Tibial artery (tissue), 4 donors: ENCODE measurements at regions not wholly inside any gene's neighbourhood (a gene's known extent, or its start where the extent isn't known, plus 50 kb on each side); places are given as distances from the start of the nearest gene placed in this dataset.

ENCODE experiments used
- DNase-seq, 2 donors: peaks; one replicate each; pipeline ENCODE4 v3.0.0-alpha.2; 2019
- H3K27ac ChIP-seq, 2 donors: fragments of 200-600 bp; sonication (generic) in 1 of 2; 1 replicate in 1 of 2; 2 replicates in 1 of 2; pipeline ENCODE4 v1.5.1; 2018 to 2019; ENCODE audit warnings: mild to moderate bottlenecking in 1 of 2
- H3K27me3 ChIP-seq, 2 donors: fragments of 200-600 bp; sonication (generic) in 1 of 2; one replicate each; pipeline versions ENCODE4 v1.5.1 to v1.6.0; 2016 to 2019
- H3K36me3 ChIP-seq, 3 donors: fragments of 200-600 bp; sonication (generic) in 2 of 3; one replicate each; pipeline ENCODE4 v1.5.1; 2016 to 2019; ENCODE audit warnings: mild to moderate bottlenecking in 2 of 3
- H3K4me1 ChIP-seq, 4 donors: fragments of 200-600 bp; sonication (generic) in 2 of 4; 1 replicate in 3 of 4; 2 replicates in 1 of 4; pipeline ENCODE4 v1.5.1; 2016 to 2019
- H3K4me3 ChIP-seq, 2 donors: fragments of 200-600 bp; sonication (generic) in 1 of 2; 1 replicate in 1 of 2; 2 replicates in 1 of 2; pipeline ENCODE4 v1.5.1; 2018 to 2019; ENCODE audit warnings: mild to moderate bottlenecking in 2 of 2
- H3K9me3 ChIP-seq, 3 donors: fragments of 200-600 bp; sonication (generic) in 1 of 3; one replicate each; pipeline ENCODE4 v1.5.1; 2016 to 2019
- intact Hi-C: fragments of 100-400 bp; cut with DNase I; formaldehyde crosslinking; loops from one replicate; pipeline ENCODE4 v1.15.0; 2023; ENCODE audit warnings: low total_unique reads
- TF ChIP-seq, protein P1 (sequence below), 2 experiments: fragments of 200-600 bp in 1 of 2; fragments of 450-650 bp in 1 of 2; IDR thresholded peaks; one replicate each; pipeline ENCODE4 v1.5.1; 2017 to 2019; ENCODE audit warnings: antibody characterized with exemption in 2 of 2, mild to moderate bottlenecking in 1 of 2, moderate library complexity in 1 of 2

DNA sequence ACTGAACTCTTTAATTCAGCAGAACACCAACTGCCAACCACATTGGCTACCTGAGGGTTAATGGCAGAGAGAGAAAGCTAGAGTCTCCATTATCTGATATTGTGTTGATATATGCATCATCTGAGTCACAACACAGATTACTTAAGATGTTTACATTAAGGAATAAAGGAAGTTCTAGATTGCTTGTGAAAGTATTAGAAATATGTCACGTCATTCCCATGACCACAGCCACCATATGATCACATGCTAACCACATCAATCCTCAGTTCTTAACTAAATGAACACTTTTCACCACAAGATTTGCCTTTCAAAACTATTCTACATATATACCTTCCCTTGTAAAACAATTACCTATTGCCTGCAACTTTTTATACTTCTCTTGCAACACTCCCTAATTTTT is 337.9 kb downstream of the FGFR2 start:
- TF ChIP-seq, protein P1, sequence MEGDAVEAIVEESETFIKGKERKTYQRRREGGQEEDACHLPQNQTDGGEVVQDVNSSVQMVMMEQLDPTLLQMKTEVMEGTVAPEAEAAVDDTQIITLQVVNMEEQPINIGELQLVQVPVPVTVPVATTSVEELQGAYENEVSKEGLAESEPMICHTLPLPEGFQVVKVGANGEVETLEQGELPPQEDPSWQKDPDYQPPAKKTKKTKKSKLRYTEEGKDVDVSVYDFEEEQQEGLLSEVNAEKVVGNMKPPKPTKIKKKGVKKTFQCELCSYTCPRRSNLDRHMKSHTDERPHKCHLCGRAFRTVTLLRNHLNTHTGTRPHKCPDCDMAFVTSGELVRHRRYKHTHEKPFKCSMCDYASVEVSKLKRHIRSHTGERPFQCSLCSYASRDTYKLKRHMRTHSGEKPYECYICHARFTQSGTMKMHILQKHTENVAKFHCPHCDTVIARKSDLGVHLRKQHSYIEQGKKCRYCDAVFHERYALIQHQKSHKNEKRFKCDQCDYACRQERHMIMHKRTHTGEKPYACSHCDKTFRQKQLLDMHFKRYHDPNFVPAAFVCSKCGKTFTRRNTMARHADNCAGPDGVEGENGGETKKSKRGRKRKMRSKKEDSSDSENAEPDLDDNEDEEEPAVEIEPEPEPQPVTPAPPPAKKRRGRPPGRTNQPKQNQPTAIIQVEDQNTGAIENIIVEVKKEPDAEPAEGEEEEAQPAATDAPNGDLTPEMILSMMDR (IDR thresholded peaks at IDR 0.05): no peak
- intact Hi-C loops: no loop called here
- no peak for DNase-seq
- Histone ChIP-seq H3K27ac (no peak overlapping the region), H3K4me1 (peaks cover 0 to 6% (median 0%) of the 10 kb centered on the region in 4 donors), H3K4me3 (no peak overlapping the region), H3K27me3 (no peaks in the 10 kb centered on the region), H3K36me3 (no peaks in the 10 kb centered on the region), H3K9me3 (no peaks in the 10 kb centered on the region)

DNA sequence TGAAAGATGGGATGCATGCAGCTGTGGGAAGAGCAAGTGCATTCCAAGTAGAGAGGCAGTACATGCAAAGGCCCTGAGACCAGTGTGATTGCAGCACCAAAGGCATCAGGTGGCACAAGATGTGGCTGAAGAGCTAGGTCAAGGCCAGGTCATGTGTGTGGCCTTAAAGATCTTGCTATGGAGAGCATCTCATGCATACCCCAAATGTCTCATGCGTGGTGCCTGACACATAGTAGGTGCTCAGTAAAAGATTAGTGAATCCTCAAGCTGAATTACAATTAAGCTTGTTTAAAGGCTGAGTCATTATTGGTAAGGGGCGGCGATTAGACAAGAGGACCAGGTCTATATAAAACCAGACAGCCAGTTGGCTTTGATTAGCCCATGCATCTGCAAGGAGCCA is 336.6 kb downstream of the FGFR2 start:
- Histone ChIP-seq H3K9me3 (no peaks in the 10 kb centered on the region), H3K27ac (no peak overlapping the region), H3K36me3 (no peaks in the 10 kb centered on the region), H3K4me3 (no peak overlapping the region), H3K4me1 (peaks cover 0 to 10% (median 0%) of the 10 kb centered on the region in 4 donors), H3K27me3 (no peaks in the 10 kb centered on the region)
- intact Hi-C loops: no loop called here
- TF ChIP-seq, protein P1 (IDR thresholded peaks at IDR 0.05): no peak
- DNase-seq: no peak

DNA sequence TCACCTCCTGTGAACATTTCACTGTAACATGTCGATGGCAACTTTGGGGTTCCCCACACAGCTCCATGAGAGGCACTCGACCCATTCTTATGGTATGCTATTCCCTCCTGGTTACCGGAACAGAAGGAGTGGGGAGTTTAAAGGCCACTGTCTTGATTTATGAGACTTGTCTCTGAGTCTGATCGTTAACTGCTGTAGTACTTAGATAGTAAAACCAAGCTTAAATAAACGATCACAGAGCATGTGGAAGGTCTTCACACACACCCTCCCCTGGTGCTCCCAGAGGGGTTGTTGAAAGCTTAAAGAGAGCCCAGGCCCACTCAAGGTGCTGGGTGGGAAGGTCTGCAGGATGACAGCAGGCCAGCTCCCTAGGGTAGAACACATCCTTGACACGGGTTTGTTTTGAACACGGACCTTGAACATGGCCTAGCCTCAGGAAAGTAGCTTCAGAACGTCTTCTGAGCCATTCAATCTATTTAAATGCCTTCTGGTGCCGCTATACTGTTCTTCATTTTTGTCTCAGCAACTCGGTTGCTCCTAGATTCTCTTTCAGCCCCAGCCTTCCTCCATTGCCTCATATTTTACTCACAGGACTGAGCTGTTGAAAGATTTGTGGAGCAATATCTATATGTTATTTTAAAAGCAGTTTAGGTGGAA is 335.3 kb downstream of the FGFR2 start:
- DNase-seq: no peak
- peaks cover 0 to 10% (median 0%) of the 10 kb centered on the region in 4 donors for H3K4me1 ChIP-seq
- intact Hi-C loops: no loop called here
- H3K27me3 ChIP-seq: no peaks in the 10 kb centered on the region
- H3K9me3 ChIP-seq: no peaks in the 10 kb centered on the region
- H3K27ac ChIP-seq: no peak overlapping the region
- H3K4me3 ChIP-seq: no peak overlapping the region
- H3K36me3 ChIP-seq: no peaks in the 10 kb centered on the region
- TF ChIP-seq, protein P1 (IDR thresholded peaks at IDR 0.05): no peak

GRCh38 chr10:121263431-121263783 is 334.8 kb downstream of the FGFR2 start:
- Histone ChIP-seq H3K36me3 (no peaks in the 10 kb centered on the region), H3K4me3 (no peak overlapping the region), H3K4me1 (peaks cover 0 to 10% (median 0%) of the 10 kb centered on the region in 4 donors), H3K27me3 (no peaks in the 10 kb centered on the region), H3K27ac (no peak overlapping the region), H3K9me3 (no peaks in the 10 kb centered on the region)
- DNase-seq: no peak
- intact Hi-C loops: no loop called here
- TF ChIP-seq, protein P1 (IDR thresholded peaks at IDR 0.05): no peak

DNA sequence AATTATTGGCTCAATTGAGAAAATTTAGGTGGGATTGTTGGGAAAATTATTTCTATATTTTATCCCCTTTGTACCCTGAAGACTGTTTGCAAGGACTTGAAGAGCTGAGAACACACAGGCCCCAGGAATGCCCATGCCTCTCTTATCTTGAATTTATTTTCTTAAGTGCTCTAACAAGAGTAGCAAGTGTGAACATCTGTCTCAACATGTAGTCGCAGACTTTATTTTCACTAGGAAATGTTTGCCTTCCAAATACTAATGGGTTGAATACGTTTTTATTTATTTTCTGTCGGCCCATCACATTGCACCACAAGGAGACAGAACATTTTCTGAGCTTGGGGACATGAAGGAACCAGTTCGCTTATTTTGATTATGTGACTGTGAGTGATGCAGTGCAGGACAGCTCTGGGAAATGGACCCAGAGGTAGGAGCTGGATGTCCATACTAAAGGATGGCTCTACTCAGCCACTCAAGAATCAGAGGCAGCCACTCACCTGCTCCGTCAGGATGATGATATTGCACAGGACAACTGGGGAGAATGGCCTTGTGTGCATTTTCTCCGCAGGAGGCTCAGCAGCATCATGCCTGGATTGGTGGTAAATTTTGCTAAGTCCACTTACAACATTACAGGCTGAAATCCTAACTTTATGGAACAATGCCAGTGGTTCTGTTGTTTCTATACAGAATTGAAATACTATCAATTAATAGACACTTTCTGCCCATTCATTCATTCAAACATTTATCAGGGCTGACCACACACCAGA is 332.7 kb downstream of the FGFR2 start:
- no peak for DNase-seq
- Histone ChIP-seq H3K36me3 (no peaks in the 10 kb centered on the region), H3K27ac (no peak overlapping the region), H3K4me3 (no peak overlapping the region), H3K4me1 (peaks cover 0 to 10% (median 0%) of the 10 kb centered on the region in 4 donors), H3K27me3 (no peaks in the 10 kb centered on the region), H3K9me3 (no peaks in the 10 kb centered on the region)
- TF ChIP-seq, protein P1 (IDR thresholded peaks at IDR 0.05): no peak
- intact Hi-C loops: no loop called here
